ENCODE measurements at regions not wholly inside any gene's neighbourhood (a gene's known extent, or its start where the extent isn't known, plus 50 kb on each side); places are given as distances from the start of the nearest gene placed in this dataset.

- CTCF ChIA-PET = no interaction called here
- H3K9ac ChIP-seq = no peak overlapping the region
Observed at GRCh38 chr2:33650171-33650570, 51.1 kb upstream of the FAM98A start.

More at GRCh38 chr2:33650171-33650570, 51.1 kb upstream of the FAM98A start:
- Histone ChIP-seq H3K4me3 (ENCODE audit: low read depth in 2 of 2, low read length in 1 of 2) (no peak overlapping the region), H3K9me3 (no peaks in the 10 kb centered on the region), H3F3A (replicated peaks; ENCODE audit: insufficient read depth) (no peaks in the 10 kb centered on the region), H3K4me2 (no peak overlapping the region), H3K27me3 (ENCODE audit: insufficient read depth) (no peaks in the 10 kb centered on the region), H3K9me2 (no peaks in the 10 kb centered on the region), H3K79me2 (ENCODE audit: insufficient read depth) (no peaks in the 10 kb centered on the region), H3K36me3 (replicated peaks in 1 of 2; ENCODE audit: control insufficient read depth in 1 of 2, insufficient read depth in 2 of 2, low read length in 1 of 2) (no peaks in the 10 kb centered on the region), H3K4me1 (ENCODE audit: control insufficient read depth in 1 of 2, insufficient read depth in 2 of 2, low read depth in 1 of 2, low read length in 1 of 2) (no peaks in the 10 kb centered on the region), H4K20me1 (ENCODE audit: insufficient read depth) (no peaks in the 10 kb centered on the region), H2AFZ (ENCODE audit: low read depth) (no peak overlapping the region), H3K27ac (ENCODE audit: low read depth in 2 of 2, low read length in 1 of 2) (no peak overlapping the region)
- DNase-seq = no peak
- POLR2A ChIA-PET = no interaction called here
- TF ChIP-seq SMC3 (IDR thresholded peaks at IDR 0.05; ENCODE audit: low read depth, low read length) (no peak), RXRA (IDR thresholded peaks at IDR 0.05; ENCODE audit: borderline replicate concordance, low read depth) (no peak), JUND (IDR thresholded peaks at IDR 0.05) (no peak), FOSL2 (IDR thresholded peaks at IDR 0.05; ENCODE audit: borderline replicate concordance, low read depth) (no peak)
- 26% methylated on average over 1 of the region's 1 CpG for whole genome bisulfite sequencing (ENCODE audit: low lambda C conversion rate)

Small RNA genes lying in the stretch of these regions (small RNA-seq; reads per million reads assigned to genes)
- gene AC013442.1 (0 reads per million in 7 experiments), gene AC083939.1 (0 reads per million in 7 experiments), gene MIR548AD (0 to 1.1 (median 0) reads per million in 7 experiments), gene RNU6-1117P (0 reads per million in 7 experiments)

All from SK-N-SH (cell line).